Stimulated activated naive CD8-positive, alpha-beta T cell treated with anti-CD3 and anti-CD28 coated beads, Interleukin-15, amount 100 ng/mL, for 72 hours (primary cell): ENCODE measurements at regions not wholly inside any gene's neighbourhood (a gene's known extent, or its start where the extent isn't known, plus 50 kb on each side); places are given as distances from the start of the nearest gene placed in this dataset.

Source experiments
- ATAC-seq: fragments of 150-1000 bp; cut with Tn5 transposase; 2 replicates; pipeline ENCODE4 v1.10.0; 2021; ENCODE audit warnings: mild to moderate bottlenecking, moderate library complexity
- DNase-seq, 2 donors: peaks; one replicate each; pipeline ENCODE4 v3.0.0; 2021 to 2022
- H3K27ac Mint-ChIP-seq, 2 donors: one replicate each; pipeline ENCODE4 v1.8.0; 2022; ENCODE audit warnings: mild to moderate bottlenecking in 2 of 2, mixed read lengths in 2 of 2, moderate library complexity in 2 of 2
- H3K27me3 Mint-ChIP-seq: one replicate; pipeline ENCODE4 v1.8.0; 2022; ENCODE audit warnings: mixed read lengths
- H3K4me1 Mint-ChIP-seq: one replicate; pipeline ENCODE4 v1.8.0; 2022; ENCODE audit warnings: mild to moderate bottlenecking, mixed read lengths
- H3K4me3 Mint-ChIP-seq, 2 donors: one replicate each; pipeline ENCODE4 v1.8.0; 2022; ENCODE audit warnings: mild to moderate bottlenecking in 2 of 2, mixed read lengths in 2 of 2, moderate library complexity in 1 of 2
- H3K9me3 Mint-ChIP-seq, 2 donors: one replicate each; pipeline ENCODE4 v1.8.0; 2022; ENCODE audit warnings: mixed read lengths in 2 of 2

DNA sequence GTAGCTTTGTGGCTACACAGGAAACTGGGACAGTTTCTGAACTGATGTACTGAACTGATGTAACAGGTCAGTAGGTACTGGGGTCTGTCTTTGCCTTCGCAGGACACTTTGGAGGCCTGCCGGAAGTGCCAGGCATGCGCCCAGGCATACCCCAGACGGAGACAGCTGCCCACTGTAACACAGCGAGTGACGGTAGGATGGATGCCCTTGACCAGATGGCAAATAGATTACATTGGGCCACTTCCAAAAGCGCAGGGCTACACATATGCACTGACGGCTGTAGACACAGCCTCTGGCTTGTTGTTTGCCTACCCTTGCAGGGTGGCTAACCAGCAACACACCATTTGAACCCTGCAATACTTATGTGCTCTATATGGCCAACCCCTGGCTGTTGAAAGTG is 94.1 kb upstream of the TMPO start:
- H3K27ac Mint-ChIP-seq: no peak overlapping the region
- H3K4me1 Mint-ChIP-seq: peaks cover 5% of the 10 kb centered on the region
- ATAC-seq (no peak), DNase-seq (no peak)
- H3K9me3 Mint-ChIP-seq: no peaks in the 10 kb centered on the region
- H3K27me3 Mint-ChIP-seq: no peaks in the 10 kb centered on the region
- H3K4me3 Mint-ChIP-seq: no peak overlapping the region

DNA sequence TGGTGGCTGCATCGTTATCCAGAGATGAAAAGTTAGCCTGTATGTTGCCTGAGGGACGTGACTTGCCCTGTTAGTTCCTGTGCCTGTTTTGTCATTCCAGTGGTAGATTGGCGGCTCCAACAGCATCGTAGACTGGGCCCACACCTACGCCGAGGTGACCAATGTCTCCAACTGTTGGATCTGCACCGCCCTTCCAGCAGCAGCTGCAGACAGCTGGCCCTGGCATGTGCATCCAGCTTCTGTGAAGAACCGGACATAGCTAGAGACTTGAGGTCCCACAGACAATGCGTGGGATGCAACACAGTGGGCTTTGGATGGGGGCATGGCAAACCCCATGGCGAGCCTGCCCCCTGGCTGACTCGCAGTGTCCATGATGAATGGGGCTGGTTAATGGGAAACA is 93.0 kb upstream of the TMPO start:
- DNase-seq (no peak), ATAC-seq (no peak)
- no peaks in the 10 kb centered on the region for H3K27me3 Mint-ChIP-seq
- H3K27ac Mint-ChIP-seq: peak overlapping the region in 1 of 2 donors; percentile 52
- H3K9me3 Mint-ChIP-seq: no peaks in the 10 kb centered on the region
- no peak overlapping the region for H3K4me3 Mint-ChIP-seq
- peaks cover 5% of the 10 kb centered on the region for H3K4me1 Mint-ChIP-seq

DNA sequence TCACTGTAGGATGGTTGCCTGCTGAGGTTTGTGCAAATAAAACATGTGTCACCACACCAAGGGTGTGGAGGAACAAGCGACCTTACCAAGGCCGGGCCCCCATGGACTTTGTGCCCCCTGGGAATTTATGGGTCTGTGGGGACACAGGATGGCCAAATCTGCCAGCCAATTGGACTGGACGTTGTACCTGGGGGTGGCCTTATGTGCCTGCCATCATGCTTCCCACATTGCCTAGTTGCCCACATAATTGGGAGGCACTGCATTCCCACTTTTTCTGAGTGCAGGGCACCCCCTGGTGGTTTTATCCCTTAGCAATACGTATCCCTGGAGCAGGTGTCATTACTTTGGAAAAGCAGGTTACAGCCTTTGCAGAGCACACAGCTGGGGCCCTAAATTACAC is 92.6 kb upstream of the TMPO start:
- Mint-ChIP-seq H3K4me1 (peaks cover 5% of the 10 kb centered on the region), H3K27me3 (no peaks in the 10 kb centered on the region), H3K9me3 (no peaks in the 10 kb centered on the region), H3K4me3 (no peak overlapping the region), H3K27ac (no peak overlapping the region)
- DNase-seq: no peak
- no peak for ATAC-seq

DNA sequence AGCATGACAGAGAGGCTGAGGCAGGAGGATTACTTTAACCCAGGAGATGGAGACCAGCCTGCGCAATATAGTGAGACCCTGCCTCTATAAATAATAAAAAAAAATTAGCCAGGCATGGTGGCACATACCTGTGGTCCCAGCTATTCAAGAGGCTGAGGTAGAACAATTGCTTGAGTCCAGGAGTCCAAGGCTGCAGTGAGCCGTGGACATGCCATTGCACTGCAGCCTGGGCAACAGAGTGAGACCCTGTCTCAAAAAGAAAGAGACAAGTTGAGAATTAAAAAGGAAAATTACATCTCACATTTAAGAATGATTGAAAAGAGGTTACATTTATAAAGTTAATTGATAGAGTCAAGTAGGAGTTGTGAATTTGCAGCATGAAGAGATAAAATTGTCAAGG is 91.4 kb upstream of the TMPO start:
- Mint-ChIP-seq H3K9me3 (no peaks in the 10 kb centered on the region), H3K4me3 (no peak overlapping the region), H3K27me3 (no peaks in the 10 kb centered on the region), H3K4me1 (peaks cover 5% of the 10 kb centered on the region), H3K27ac (no peak overlapping the region)
- no peak for DNase-seq
- ATAC-seq: no peak

DNA sequence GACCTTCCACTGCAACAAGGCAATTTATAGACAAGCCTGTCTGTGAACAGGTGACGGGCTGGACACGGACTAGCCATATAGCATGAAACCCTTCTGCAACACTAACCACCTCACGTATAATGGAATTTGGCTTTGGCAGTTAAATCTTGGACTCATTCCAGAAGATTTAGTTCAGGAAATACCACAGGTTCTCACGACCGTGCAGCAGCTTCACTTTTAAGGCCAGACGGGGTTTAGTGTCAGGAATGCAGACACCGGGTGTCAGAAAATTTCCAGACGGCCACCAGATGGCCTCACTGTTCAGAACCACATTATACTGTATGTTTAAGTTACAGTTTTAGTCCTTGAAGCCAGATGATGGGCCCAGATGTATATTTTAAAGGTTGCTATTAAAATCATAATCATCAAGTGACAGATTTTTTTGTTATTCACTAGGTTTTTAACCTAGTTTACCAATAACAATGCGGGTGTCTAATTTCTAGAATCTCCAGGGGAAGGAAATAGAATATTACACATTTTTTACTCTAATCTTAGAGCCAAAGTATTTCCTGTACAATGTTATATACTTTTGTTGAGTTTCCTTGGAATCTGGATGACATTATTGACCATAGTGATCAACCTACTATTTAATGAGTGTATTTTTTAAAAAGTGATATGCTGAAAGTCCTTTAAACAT is 90.5 kb upstream of the TMPO start:
- DNase-seq: peak; percentile 11 to 42
- peaks cover 5% of the 10 kb centered on the region for H3K4me1 Mint-ChIP-seq
- no peaks in the 10 kb centered on the region for H3K27me3 Mint-ChIP-seq
- no peak overlapping the region for H3K4me3 Mint-ChIP-seq
- H3K9me3 Mint-ChIP-seq: no peaks in the 10 kb centered on the region
- ATAC-seq: peak; percentile 76
- H3K27ac Mint-ChIP-seq: peak overlapping the region in 1 of 2 donors; percentile 63

DNA sequence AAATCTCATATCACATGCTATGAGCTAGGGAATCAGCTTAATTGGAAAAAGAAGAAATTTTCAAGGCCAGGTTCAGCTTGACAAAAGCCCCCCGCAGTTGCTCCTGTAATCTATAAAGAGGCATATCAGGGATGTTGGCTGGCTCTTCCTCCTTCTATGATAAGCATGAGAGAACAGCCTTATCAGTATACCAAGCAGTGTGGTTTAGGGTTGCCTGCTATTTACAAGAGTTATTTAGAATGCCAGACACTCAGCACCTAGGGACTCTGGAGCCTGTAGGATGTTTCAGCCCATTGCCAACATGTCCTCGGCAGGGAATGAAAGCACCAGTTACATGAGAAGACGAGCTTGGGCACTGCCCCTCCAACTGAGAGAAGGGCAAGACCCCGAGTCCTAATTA is 89.5 kb upstream of the TMPO start:
- no peak for ATAC-seq
- no peak overlapping the region for H3K27ac Mint-ChIP-seq
- no peak overlapping the region for H3K4me3 Mint-ChIP-seq

DNA sequence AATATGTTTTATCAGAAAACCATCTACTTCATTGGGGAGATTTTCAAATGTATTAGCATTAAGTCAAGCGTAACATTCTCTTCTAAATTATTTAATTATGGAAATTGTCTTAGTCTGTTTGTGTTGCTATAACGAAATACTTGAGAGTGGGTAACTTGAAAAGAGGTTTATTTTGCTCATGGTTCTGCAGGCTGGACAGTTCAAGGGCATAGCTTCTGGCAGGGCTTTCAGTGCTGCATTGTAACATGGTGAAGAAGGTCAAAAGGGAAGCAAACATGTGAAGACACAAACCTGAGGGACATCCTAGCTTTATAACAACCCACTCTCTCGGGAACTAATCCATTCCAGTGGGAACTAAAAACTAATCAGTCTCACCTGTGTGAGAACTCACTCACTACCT is 84.3 kb upstream of the TMPO start:
- Mint-ChIP-seq H3K4me1 (no peaks in the 10 kb centered on the region), H3K27ac (no peak overlapping the region), H3K4me3 (no peak overlapping the region), H3K27me3 (peaks cover 15% of the 10 kb centered on the region), H3K9me3 (peaks cover 0 to 10% of the 10 kb centered on the region in 2 donors)
- no peak for DNase-seq
- no peak for ATAC-seq

More for the DNA sequence above, 89.5 kb upstream of the TMPO start:
- no peaks in the 10 kb centered on the region for H3K27me3 Mint-ChIP-seq
- peaks cover 5% of the 10 kb centered on the region for H3K4me1 Mint-ChIP-seq
- no peaks in the 10 kb centered on the region for H3K9me3 Mint-ChIP-seq
- DNase-seq: no peak

DNA sequence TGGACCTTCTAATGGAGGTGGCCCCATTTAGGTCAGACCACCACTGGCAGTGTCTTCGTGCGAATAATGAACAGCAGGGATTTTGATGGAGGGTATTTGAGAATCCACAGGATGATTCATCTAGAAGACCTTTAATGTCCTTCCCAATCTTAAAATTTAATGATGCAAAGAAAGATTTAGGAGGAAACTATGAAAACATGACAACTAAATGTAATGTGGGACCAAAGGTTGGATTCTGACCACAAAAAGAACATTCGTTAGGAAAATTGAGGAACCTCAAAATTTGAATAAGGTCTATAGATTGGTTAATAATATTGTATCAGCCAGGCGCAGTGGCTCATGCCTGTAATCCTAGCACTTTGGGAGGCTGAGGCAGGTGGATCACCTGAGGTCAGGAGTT is 78.2 kb upstream of the TMPO start:
- Mint-ChIP-seq H3K4me1 (no peaks in the 10 kb centered on the region), H3K27ac (no peak overlapping the region), H3K9me3 (peaks cover 0 to 10% of the 10 kb centered on the region in 2 donors), H3K4me3 (no peak overlapping the region), H3K27me3 (peaks cover 56% of the 10 kb centered on the region)
- DNase-seq: no peak
- ATAC-seq: no peak

DNA sequence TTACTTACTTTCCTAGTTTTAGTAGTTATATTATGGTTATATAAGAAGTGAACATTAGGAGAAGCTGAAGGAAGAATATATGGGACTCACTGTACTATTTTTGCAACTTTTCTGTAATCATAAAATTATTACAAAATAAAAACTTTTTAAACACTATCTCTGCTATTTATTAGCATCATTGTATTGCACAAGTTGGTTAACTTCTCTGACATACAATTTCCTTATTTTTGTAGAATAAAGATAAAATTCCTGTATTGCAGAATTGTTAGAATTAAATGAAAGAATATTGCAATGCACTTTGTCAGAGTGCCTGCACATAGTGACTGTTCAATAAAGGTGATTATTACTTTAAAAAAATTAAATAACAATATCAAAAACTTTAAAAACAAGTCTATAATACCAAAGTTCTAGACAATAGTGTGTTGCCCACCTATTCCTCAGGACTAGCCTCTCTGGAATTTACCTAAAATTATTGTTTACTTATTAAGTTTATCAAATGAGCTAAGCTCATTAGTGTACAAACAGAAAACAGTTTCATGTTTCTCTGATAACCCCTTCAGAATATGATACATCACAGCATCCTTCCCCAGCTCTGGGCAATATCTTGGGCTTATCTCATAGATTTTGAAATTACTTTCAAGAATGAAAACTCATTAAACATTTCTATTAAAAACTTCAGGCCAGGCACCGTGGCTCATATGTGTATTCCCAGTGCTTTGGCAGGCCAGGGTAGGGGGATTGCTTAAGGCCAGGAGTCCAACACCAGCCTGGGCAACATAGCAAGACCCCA is 77.4 kb upstream of the TMPO start:
- H3K4me1 Mint-ChIP-seq: no peaks in the 10 kb centered on the region
- no peak overlapping the region for H3K27ac Mint-ChIP-seq
- no peak for ATAC-seq
- peaks cover 64% of the 10 kb centered on the region for H3K27me3 Mint-ChIP-seq
- H3K4me3 Mint-ChIP-seq: no peak overlapping the region
- no peak for DNase-seq
- H3K9me3 Mint-ChIP-seq: peaks cover 0 to 10% of the 10 kb centered on the region in 2 donors

DNA sequence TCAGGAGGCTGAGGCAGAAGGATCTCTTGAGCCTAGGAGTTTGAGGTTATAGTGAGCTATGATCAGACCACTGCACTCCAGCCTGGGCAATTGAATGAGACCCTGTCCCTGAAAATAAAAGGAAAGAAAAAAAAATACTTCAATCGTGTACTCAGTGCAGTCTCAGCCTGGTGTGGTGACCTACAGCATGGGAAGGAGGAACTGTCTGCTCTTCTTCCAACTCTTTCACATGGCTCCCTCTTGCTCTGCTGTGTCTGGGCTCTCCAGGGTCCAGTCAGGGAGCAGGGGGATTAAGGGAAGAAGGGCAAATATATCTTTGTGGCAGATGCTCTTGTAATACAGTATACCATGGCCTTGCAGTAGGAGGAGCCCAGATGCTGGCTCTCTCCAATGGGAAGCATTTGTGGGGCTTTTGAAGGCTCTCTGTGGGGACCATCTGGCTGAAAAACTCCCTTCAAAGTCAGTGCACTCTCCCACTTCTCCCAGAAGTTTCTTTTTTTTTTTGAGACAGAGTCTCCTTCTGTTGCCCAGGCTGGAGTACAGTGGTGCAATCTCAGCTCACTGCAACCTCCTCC is 76.6 kb upstream of the TMPO start:
- no peak for DNase-seq
- Mint-ChIP-seq H3K9me3 (peaks cover 0 to 10% of the 10 kb centered on the region in 2 donors), H3K27me3 (peaks cover 64% of the 10 kb centered on the region), H3K4me1 (no peaks in the 10 kb centered on the region), H3K27ac (no peak overlapping the region), H3K4me3 (no peak overlapping the region)
- no peak for ATAC-seq

DNA sequence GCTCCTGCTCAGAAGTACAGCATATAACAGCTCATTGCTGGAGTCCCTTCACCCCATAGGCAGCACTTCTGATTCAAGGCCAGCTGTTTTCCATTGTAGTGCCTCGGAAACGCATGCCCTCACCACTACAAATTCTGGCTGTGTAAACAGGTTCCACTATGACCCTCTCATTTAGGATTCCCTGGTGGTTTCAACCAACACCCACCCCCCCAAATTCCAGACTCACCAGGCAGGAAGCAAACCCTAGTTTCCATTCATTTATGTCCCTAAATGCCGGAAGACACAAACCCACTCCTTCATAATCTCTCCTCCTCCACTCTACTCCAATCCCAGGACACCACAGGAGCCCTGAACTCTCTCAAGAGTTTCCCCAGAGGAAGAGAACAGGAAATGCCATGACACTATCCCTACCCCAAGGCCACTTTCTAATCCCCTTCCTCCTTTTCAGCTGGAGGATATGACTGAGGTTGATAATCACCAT is 75.9 kb upstream of the TMPO start:
- H3K4me1 Mint-ChIP-seq: no peaks in the 10 kb centered on the region
- H3K27me3 Mint-ChIP-seq: peaks cover 71% of the 10 kb centered on the region
- no peak overlapping the region for H3K27ac Mint-ChIP-seq
- H3K4me3 Mint-ChIP-seq: no peak overlapping the region
- ATAC-seq (no peak), DNase-seq (no peak)
- peaks cover 0 to 10% of the 10 kb centered on the region in 2 donors for H3K9me3 Mint-ChIP-seq

DNA sequence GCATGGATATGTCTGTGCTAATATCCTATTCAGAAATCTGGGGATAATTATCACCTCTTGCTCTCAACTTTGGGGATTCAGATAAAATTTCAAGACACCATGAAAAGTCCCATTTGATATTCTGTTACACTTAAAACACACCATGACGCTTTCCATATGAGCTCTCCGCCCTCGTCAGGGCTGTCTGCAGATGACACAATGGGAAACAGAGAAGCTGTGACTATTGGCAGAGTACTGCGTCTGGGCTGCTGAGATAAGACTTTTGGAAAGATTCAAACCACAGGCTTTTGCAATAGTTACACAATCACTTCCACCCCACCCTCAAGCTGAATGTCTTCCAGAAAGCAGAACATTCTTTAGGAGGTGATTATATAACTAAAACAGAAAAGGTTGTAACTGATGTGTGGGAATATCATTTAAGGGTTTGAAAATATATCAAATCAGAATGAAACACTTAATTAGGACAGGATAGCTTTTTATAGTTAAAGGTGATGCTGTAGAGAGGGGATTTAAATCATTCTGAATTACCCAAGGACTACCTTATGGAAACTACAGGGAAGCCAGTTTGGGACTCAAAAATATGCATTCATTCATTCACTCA is 75.3 kb upstream of the TMPO start:
- Mint-ChIP-seq H3K9me3 (peaks cover 0 to 8% of the 10 kb centered on the region in 2 donors), H3K27ac (no peak overlapping the region), H3K4me3 (no peak overlapping the region), H3K27me3 (peaks cover 66% of the 10 kb centered on the region), H3K4me1 (no peaks in the 10 kb centered on the region)
- ATAC-seq: peak; percentile 58
- no peak for DNase-seq

DNA sequence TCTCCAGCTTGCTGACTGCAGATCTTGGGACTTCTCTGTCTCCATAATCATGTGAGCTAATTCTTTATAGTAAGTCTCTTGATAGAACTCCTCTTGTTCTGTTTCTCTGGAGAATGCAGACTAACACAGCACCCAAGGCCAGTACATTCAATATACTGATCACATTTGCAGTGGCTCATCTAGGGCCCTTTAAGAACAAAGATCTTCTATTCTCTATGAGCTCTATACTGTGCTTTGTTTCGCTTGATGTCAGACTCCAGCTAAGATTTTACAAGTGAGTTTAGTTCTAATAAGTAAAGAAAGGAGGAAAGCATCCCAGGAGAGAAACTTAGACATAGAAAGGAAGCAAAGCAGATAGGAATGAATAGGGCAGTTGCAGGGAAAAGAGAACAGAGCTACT is 69.3 kb upstream of the TMPO start:
- DNase-seq (no peak), ATAC-seq (no peak)
- H3K4me1 Mint-ChIP-seq: no peaks in the 10 kb centered on the region
- H3K27ac Mint-ChIP-seq: no peak overlapping the region
- H3K4me3 Mint-ChIP-seq: no peak overlapping the region
- H3K27me3 Mint-ChIP-seq: peaks cover 40% of the 10 kb centered on the region
- H3K9me3 Mint-ChIP-seq: no peaks in the 10 kb centered on the region

DNA sequence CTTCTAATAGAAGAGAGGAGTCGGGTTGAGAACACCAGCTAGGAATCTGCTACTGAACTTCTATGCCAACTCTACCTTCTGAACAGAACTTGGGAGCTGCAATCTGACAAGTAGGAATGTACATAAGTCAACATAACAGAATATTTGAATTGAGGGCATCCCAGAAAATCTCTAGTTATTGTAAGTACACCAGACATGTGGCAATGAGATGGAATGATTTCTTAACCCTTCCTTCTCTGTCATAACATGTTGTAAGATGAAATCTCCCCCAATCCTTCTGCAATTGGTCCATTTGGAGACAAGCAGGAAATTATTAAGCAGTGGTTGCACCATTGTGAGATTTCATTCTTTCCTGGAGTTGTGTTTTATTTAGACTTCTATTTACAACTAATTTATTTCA is 68.7 kb upstream of the TMPO start:
- no peak for DNase-seq
- Mint-ChIP-seq H3K9me3 (no peaks in the 10 kb centered on the region), H3K4me3 (no peak overlapping the region), H3K4me1 (no peaks in the 10 kb centered on the region), H3K27ac (no peak overlapping the region), H3K27me3 (peaks cover 36% of the 10 kb centered on the region)
- no peak for ATAC-seq

DNA sequence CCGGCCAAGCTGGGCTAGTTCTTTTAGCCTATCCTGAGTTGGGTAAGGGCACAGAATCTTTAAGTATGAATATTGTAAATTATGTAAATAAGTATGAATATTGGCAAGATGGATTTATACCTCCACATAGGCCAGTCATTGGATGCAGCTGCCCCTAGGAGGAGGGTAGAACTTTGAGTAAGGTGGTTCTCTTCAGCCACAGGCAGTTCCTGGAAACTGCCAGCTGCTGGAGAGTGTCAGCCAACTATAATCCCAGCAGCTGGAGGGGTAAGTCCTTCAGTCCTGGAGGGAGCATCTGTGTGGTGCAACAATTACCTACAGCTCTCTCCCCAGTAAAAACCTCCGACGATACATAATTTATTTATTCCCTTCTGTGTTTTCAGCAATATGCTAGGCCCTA is 65.8 kb upstream of the TMPO start:
- ATAC-seq (no peak), DNase-seq (no peak)
- no peak overlapping the region for H3K4me3 Mint-ChIP-seq
- peaks cover 8% of the 10 kb centered on the region for H3K4me1 Mint-ChIP-seq
- peaks cover 31% of the 10 kb centered on the region for H3K27me3 Mint-ChIP-seq
- no peak overlapping the region for H3K27ac Mint-ChIP-seq
- no peaks in the 10 kb centered on the region for H3K9me3 Mint-ChIP-seq

DNA sequence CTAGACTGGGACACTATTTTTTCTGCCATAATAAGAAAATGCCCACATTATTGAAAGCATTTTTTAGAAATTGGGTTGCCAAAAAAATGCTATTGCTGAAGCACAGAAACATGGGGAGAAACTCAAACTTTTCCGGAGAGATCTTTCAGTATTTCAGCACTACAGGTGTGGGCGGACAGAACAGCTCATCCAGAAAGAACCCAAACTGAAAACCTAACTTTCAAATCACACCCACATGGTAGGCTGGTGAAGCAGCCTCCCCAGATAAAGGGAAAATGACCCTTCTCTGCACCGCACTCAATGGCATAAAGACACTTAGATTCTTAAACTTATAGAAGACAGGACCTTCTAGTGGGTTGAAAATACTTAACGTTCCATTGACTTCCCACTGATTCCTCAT is 62.3 kb upstream of the TMPO start:
- Mint-ChIP-seq H3K27me3 (peaks cover 44% of the 10 kb centered on the region), H3K9me3 (no peaks in the 10 kb centered on the region), H3K4me1 (peaks cover 17% of the 10 kb centered on the region), H3K27ac (no peak overlapping the region), H3K4me3 (no peak overlapping the region)
- ATAC-seq (no peak), DNase-seq (no peak)
